K562 (cell line): ENCODE measurements at regions not wholly inside any gene's neighbourhood (a gene's known extent, or its start where the extent isn't known, plus 50 kb on each side); places are given as distances from the start of the nearest gene placed in this dataset.

Source experiments
- ATAC-seq: fragments of 200-7000 bp; cut with Tn5 transposase; 3 replicates; pipeline ENCODE4 v1.9.1; 2020; ENCODE audit warnings: moderate library complexity
- BruUV-seq: library from RNA; stranded (reverse); fragments of 400-500 nt; replicated peaks from 2 replicates; lab custom pipeline; 2021; lab: Mats Ljungman, UMichigan
- CTCF ChIA-PET: fragments of 300-600 bp; formaldehyde crosslinking; extraction: SDS; loops from one replicate; lab custom pipeline; 2021; ENCODE audit warnings: low intra/inter-chr PET ratio; lab: Yijun Ruan, JAX
- POLR2A ChIA-PET: fragments of 300-600, 350-650 bp; sonication (Branson Sonifier 250); formaldehyde crosslinking; extraction: SDS; loops from one replicate; lab custom pipeline; 2021; ENCODE audit warnings: antibody characterized with exemption, inconsistent platforms; lab: Yijun Ruan, JAX
- DNase-seq, 4 experiments: peaks; one replicate each; pipeline versions ENCODE4 v3.0.0 to v3.0.0-alpha.2; 2011 to 2018; ENCODE audit warnings: low spot score in 3 of 4, mixed read lengths in 3 of 4; ENCODE audit errors: extremely low read depth in 1 of 4
- FAIRE-seq: peaks from 2 replicates; lab custom pipeline; 2011; peaks lifted over from hg19 to GRCh38; lab: Jason Lieb, UNC
- H2AFZ ChIP-seq: 2 replicates; pipeline ENCODE4 v1.6.0; 2011; ENCODE audit warnings: low read depth, low read length, control low read depth, inconsistent platforms
- H3K27ac ChIP-seq: fragments of 200-600 bp; 3 replicates; pipeline ENCODE4 v1.8.0; 2011; ENCODE audit warnings: low read depth, mild to moderate bottlenecking, control low read depth, inconsistent platforms, low read length, moderate library complexity, mixed read lengths; ENCODE audit errors: extremely low read depth
- H3K27me3 ChIP-seq, 2 experiments: fragments of 300-600 bp in 1 of 2; 2 replicates in 1 of 2; 3 replicates in 1 of 2; pipeline versions ENCODE4 v1.6.0 to v1.8.0; 2011; ENCODE audit warnings: inconsistent platforms in 2 of 2, low read length in 2 of 2, mild to moderate bottlenecking in 1 of 2, mixed read lengths in 1 of 2, moderate library complexity in 1 of 2; ENCODE audit not compliant: control insufficient read depth in 2 of 2, insufficient read depth in 2 of 2
- H3K36me3 ChIP-seq: fragments of 300-600 bp; 3 replicates; pipeline ENCODE4 v1.8.0; 2011; ENCODE audit warnings: mild to moderate bottlenecking, low read length, inconsistent platforms; ENCODE audit not compliant: control insufficient read depth, insufficient read depth
- H3K4me1 ChIP-seq, 2 experiments: fragments of 200-600 bp in 1 of 2; replicated peaks in 1 of 2; 2 replicates in 1 of 2; 3 replicates in 1 of 2; pipeline versions ENCODE4 v1.5.1 to v1.8.0; 2011; ENCODE audit warnings: inconsistent platforms in 2 of 2, low read length in 2 of 2, mild to moderate bottlenecking in 1 of 2, mixed read lengths in 1 of 2, moderate library complexity in 1 of 2; ENCODE audit not compliant: control insufficient read depth in 2 of 2, insufficient read depth in 2 of 2
- H3K4me2 ChIP-seq: 2 replicates; pipeline ENCODE4 v1.6.1; 2011; ENCODE audit warnings: low read length, control low read depth, inconsistent platforms, mixed read lengths; ENCODE audit not compliant: insufficient read depth
- H3K4me3 ChIP-seq: fragments of 200-600 bp; sonication (generic), shearing (Covaris generic); 2 replicates; pipeline ENCODE4 v1.5.1; 2016; ENCODE audit warnings: control low read depth, inconsistent platforms
- H3K79me2 ChIP-seq: fragments of 200-600 bp; 3 replicates; pipeline ENCODE4 v1.8.0; 2011; ENCODE audit warnings: low read length, inconsistent platforms; ENCODE audit not compliant: control insufficient read depth, insufficient read depth
- H3K9ac ChIP-seq, 2 experiments: 2 replicates each; pipeline versions ENCODE4 v1.6.0 to v1.6.1; 2011; ENCODE audit warnings: low read depth in 2 of 2, low read length in 2 of 2, control low read depth in 1 of 2, inconsistent platforms in 1 of 2, mild to moderate bottlenecking in 1 of 2, mixed read lengths in 1 of 2; ENCODE audit not compliant: insufficient read depth in 1 of 2
- H3K9me1 ChIP-seq: one replicate; pipeline ENCODE4 v1.6.0; 2011; ENCODE audit warnings: inconsistent platforms, mild to moderate bottlenecking, low read length, moderate library complexity; ENCODE audit not compliant: control insufficient read depth, insufficient read depth
- H3K9me3 ChIP-seq: replicated peaks from 2 replicates; pipeline ENCODE4 v1.5.1; 2011; ENCODE audit warnings: low read depth, low read length, inconsistent platforms; ENCODE audit not compliant: control insufficient read depth, insufficient read depth
- H4K20me1 ChIP-seq: replicated peaks from 2 replicates; pipeline ENCODE4 v1.6.1; 2011; ENCODE audit warnings: low read length, inconsistent platforms, mixed read lengths; ENCODE audit not compliant: control insufficient read depth, insufficient read depth
- ARNT ChIP-seq, 2 experiments: fragments of 450-650 bp; IDR thresholded peaks; 2 replicates each; pipeline ENCODE4 v1.6.1; 2016; ENCODE audit warnings: mild to moderate bottlenecking in 1 of 2
- DMBX1 ChIP-seq: fragments of 250-450 bp; sonication (Bioruptor Pico); IDR thresholded peaks from 2 replicates; pipeline ENCODE4 v1.8.0; 2022; ENCODE audit warnings: inconsistent platforms, mild to moderate bottlenecking, moderate library complexity, borderline replicate concordance
- DPF2 ChIP-seq: fragments of 450-650 bp; IDR thresholded peaks from 2 replicates; pipeline ENCODE4 v1.6.1; 2016
- MYNN ChIP-seq, 2 experiments: sonication (generic); formaldehyde crosslinking in 1 of 2; IDR thresholded peaks; 2 replicates each; pipeline versions ENCODE4 v1.5.0 to v1.6.1; 2016 to 2020; ENCODE audit warnings: antibody characterized with exemption in 1 of 2, missing genetic modification reagents in 1 of 2
- SIRT6 ChIP-seq: IDR thresholded peaks from one replicate; pipeline ENCODE4 v1.6.1; 2012; ENCODE audit warnings: low read depth, mild to moderate bottlenecking, control low read depth, inconsistent platforms, low read length, moderate library complexity
- XRCC3 ChIP-seq: fragments of 450-650 bp; IDR thresholded peaks from 2 replicates; pipeline ENCODE4 v1.6.1; 2017; ENCODE audit warnings: mild to moderate bottlenecking, moderate library complexity
- ZNF282 ChIP-seq: sonication (generic); formaldehyde crosslinking; IDR thresholded peaks from 2 replicates; pipeline ENCODE4 v1.8.1; 2023; ENCODE audit warnings: missing genetic modification reagents
- ZNF311 ChIP-seq: fragments of 250-450 bp; sonication (Bioruptor Pico); IDR thresholded peaks from 2 replicates; pipeline ENCODE4 v1.4.0; 2020; ENCODE audit warnings: mild to moderate bottlenecking, moderate library complexity
- ZNF589 ChIP-seq: fragments of 200-800 bp; sonication (Bioruptor generic); IDR thresholded peaks from 2 replicates; pipeline ENCODE4 v1.6.1; 2016; ENCODE audit warnings: low read depth, missing genetic modification characterization, missing compliant biosample characterization
- WGBS: fragments of 100-300 bp; shearing (Covaris generic); methylation state at CpG from one replicate; pipeline ENCODE4 v1.1.6; 2016; ENCODE audit warnings: low coverage, mixed read lengths; ENCODE audit not compliant: insufficient coverage; ENCODE audit errors: missing lambda C conversion rate; 5-methylcytosine and 5-hydroxymethylcytosine counted together
- in situ Hi-C: fragments of 300-500 bp; cut with MboI; formaldehyde crosslinking; loops from 4 replicates; pipeline ENCODE4 v1.15.0; 2018; ENCODE audit warnings: inconsistent platforms, mixed read lengths
- intact Hi-C: fragments of 100-400 bp; cut with micrococcal nuclease; formaldehyde crosslinking; loops from 2 replicates; pipeline ENCODE4 v1.14.2; 2022
- TF ChIP-seq, protein P1 (sequence below): fragments of 250-450 bp; sonication (Bioruptor Pico); IDR thresholded peaks from 2 replicates; pipeline ENCODE4 v1.4.0; 2020; ENCODE audit warnings: borderline replicate concordance
- TF ChIP-seq, protein P2 (sequence below): IDR thresholded peaks from 2 replicates; pipeline ENCODE4 v1.6.1; 2012; ENCODE audit warnings: low read depth, low read length, improper control_type of control experiment, borderline replicate concordance
- TF ChIP-seq, protein P3 (sequence below): sonication (generic); formaldehyde crosslinking; IDR thresholded peaks from 2 replicates; pipeline ENCODE4 v1.8.0; 2022; ENCODE audit warnings: mild to moderate bottlenecking, missing genetic modification reagents

DNA sequence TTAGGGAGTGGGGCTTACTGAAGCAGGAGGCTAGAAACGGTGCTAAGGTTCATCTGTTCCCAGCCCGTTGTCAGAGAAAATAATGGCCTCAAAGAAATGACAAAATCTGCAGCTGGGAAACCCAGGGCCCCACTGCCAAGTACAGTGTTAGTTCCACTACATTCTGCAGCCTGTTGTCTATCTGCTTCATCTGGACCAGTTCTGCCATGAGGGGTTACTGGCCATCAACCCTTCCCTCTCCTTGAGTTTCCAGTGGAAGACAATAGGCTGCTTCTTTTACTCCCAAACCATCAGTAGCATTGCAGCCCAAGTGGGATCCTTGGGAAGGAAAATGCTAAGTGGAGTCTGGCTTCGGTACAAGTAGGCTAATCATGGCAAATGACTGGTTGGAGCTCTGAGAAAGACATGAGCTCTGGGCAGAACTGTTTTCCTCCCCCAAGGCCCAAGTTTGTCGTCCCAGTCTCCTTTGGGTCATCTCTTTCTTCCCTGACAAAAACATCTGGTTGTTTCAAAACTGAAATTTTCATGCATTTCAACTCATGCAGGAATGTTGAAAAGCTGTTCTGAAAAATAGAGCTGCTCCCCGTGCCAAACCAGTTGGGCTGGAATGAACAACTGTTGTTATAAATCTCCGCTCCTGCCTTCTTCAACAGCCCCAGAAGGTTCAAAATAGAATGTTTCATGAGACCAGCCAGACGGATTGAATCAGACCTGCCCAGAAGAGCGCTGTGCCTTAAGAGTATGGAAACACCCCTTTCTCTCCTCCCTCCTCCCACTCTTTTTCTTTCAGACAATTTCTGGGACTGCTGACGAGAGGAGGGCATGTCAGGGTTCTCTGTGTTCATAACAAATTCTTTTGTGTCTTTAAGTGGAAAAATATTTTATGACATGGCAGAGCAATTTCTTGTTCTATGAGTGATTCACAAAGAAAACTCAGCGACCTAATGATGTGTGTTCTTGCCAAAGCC lies 116.6 kb downstream of the RAB18 start (continued):
- TF ChIP-seq ZNF282 (CRISPR knock-in tag) (no peak), ZNF311 (CRISPR knock-in tag) (no peak), SIRT6 (no peak), XRCC3 (no peak), DPF2 (no peak), ARNT (IDR thresholded peaks at IDR 0.05) (no peak), MYNN (IDR thresholded peaks at IDR 0.05) (no peak), MYNN (CRISPR knock-in tag; IDR thresholded peaks at IDR 0.05) (no peak), DMBX1 (CRISPR knock-in tag) (no peak)
- TF ChIP-seq, protein P1, sequence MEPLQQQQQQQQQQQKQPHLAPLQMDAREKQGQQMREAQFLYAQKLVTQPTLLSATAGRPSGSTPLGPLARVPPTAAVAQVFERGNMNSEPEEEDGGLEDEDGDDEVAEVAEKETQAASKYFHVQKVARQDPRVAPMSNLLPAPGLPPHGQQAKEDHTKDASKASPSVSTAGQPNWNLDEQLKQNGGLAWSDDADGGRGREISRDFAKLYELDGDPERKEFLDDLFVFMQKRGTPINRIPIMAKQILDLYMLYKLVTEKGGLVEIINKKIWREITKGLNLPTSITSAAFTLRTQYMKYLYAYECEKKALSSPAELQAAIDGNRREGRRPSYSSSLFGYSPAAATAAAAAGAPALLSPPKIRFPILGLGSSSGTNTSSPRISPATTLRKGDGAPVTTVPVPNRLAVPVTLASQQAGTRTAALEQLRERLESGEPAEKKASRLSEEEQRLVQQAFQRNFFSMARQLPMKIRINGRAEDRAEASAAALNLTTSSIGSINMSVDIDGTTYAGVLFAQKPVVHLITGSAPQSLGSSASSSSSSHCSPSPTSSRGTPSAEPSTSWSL (CRISPR knock-in tag), result no peak
- TF ChIP-seq, all 486 proteins: peak for 0

DNA sequence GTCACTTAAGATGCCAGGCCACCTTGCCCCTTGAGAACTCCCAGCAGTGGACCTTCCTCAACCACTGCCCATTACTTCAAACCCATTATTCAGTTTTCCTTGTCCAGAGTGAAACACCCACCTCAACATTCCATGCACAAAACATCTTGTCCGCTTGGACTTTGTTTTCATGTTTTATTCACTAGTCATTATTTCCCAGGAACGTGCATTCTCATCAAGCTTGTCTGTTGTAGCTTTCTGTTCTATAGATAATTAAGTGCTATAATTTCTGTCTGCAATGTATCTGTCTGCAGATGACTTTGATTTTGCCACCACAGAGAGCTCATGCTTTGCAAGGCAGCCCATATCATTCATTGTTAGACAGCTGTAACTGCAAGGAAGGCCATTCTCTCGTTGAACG lies 117.4 kb downstream of the RAB18 start:
- Histone ChIP-seq H3K4me3 (no peak overlapping the region), H3K36me3 (no peaks in the 10 kb centered on the region), H3K27ac (no peak overlapping the region), H3K27me3 (peaks cover 18 to 31% of the 10 kb centered on the region in 2 experiments; a peak in 4 of 5 replicates), H3K79me2 (no peaks in the 10 kb centered on the region), H3K9me3 (no peaks in the 10 kb centered on the region), H3K4me1 (no peaks in the 10 kb centered on the region), H2AFZ (no peak overlapping the region), H3K9ac (no peak overlapping the region), H4K20me1 (no peaks in the 10 kb centered on the region), H3K4me2 (no peak overlapping the region), H3K9me1 (no peaks in the 10 kb centered on the region)
- FAIRE-seq, result no peak
- CTCF ChIA-PET, result no interaction called here
- intact Hi-C loops, result no loop called here
- 0% methylated on average over 4 of the region's 4 CpGs for WGBS
- DNase-seq, result no peak
- BruUV-seq, result no TSS peak
- in situ Hi-C loops, result no loop called here
- ATAC-seq, result no peak
- POLR2A ChIA-PET, result interaction anchor here (0.6 kb wide), 1 partner anchor 9 kb away, joined by 3 read pairs; no protein-coding TSS in a partner anchor
- TF ChIP-seq, protein P2, sequence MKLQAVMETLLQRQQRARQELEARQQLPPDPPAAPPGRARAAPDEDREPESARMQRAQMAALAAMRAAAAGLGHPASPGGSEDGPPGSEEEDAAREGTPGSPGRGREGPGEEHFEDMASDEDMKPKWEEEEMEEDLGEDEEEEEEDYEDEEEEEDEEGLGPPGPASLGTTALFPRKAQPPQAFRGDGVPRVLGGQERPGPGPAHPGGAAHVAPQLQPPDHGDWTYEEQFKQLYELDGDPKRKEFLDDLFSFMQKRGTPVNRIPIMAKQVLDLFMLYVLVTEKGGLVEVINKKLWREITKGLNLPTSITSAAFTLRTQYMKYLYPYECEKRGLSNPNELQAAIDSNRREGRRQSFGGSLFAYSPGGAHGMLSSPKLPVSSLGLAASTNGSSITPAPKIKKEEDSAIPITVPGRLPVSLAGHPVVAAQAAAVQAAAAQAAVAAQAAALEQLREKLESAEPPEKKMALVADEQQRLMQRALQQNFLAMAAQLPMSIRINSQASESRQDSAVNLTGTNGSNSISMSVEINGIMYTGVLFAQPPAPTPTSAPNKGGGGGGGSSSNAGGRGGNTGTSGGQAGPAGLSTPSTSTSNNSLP, result no peak
- TF ChIP-seq, protein P3, sequence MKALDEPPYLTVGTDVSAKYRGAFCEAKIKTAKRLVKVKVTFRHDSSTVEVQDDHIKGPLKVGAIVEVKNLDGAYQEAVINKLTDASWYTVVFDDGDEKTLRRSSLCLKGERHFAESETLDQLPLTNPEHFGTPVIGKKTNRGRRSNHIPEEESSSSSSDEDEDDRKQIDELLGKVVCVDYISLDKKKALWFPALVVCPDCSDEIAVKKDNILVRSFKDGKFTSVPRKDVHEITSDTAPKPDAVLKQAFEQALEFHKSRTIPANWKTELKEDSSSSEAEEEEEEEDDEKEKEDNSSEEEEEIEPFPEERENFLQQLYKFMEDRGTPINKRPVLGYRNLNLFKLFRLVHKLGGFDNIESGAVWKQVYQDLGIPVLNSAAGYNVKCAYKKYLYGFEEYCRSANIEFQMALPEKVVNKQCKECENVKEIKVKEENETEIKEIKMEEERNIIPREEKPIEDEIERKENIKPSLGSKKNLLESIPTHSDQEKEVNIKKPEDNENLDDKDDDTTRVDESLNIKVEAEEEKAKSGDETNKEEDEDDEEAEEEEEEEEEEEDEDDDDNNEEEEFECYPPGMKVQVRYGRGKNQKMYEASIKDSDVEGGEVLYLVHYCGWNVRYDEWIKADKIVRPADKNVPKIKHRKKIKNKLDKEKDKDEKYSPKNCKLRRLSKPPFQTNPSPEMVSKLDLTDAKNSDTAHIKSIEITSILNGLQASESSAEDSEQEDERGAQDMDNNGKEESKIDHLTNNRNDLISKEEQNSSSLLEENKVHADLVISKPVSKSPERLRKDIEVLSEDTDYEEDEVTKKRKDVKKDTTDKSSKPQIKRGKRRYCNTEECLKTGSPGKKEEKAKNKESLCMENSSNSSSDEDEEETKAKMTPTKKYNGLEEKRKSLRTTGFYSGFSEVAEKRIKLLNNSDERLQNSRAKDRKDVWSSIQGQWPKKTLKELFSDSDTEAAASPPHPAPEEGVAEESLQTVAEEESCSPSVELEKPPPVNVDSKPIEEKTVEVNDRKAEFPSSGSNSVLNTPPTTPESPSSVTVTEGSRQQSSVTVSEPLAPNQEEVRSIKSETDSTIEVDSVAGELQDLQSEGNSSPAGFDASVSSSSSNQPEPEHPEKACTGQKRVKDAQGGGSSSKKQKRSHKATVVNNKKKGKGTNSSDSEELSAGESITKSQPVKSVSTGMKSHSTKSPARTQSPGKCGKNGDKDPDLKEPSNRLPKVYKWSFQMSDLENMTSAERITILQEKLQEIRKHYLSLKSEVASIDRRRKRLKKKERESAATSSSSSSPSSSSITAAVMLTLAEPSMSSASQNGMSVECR (CRISPR knock-in tag), result no peak
- TF ChIP-seq ZNF589 (CRISPR knock-in tag), result no peak
